ENCODE measurements at regions not wholly inside any gene's neighbourhood (a gene's known extent, or its start where the extent isn't known, plus 50 kb on each side); places are given as distances from the start of the nearest gene placed in this dataset.
A peak's percentile ranks its signal among the peaks of the same experiment; 100 is the strongest.
"Not testable (repeated sequence)": the region's sequence is repeated elsewhere in the genome, so short reads cannot be mapped to it uniquely, and the experiment has no call there.

GRCh38 chr12:68479261-68479895 is 131.3 kb upstream of the RAP1B start:
- peaks cover 50% of the 10 kb centered on the region for H3K4me1 Mint-ChIP-seq (ENCODE audit: low read depth)
- DNase-seq (ENCODE audit: low spot score): no peak
- peaks cover 12% of the 10 kb centered on the region for H3K36me3 Mint-ChIP-seq (ENCODE audit: low read depth)
- peaks cover 14% of the 10 kb centered on the region for H3K9me3 Mint-ChIP-seq
- no peak overlapping the region for H3K27ac Mint-ChIP-seq
- H3K4me3 Mint-ChIP-seq (ENCODE audit: low read depth): no peak overlapping the region
- H3K27me3 Mint-ChIP-seq (ENCODE audit: low read depth): no peaks in the 10 kb centered on the region
- intact Hi-C loops (cut with micrococcal nuclease): no loop called here

- intact Hi-C loops (cut with micrococcal nuclease): loop anchor here (2.0 to 10.0 kb wide), 6 partner anchors 77 to 365 kb away; partner anchors contain the start of gene NUP107
- Mint-ChIP-seq H3K4me3 (ENCODE audit: low read depth) (no peak overlapping the region), H3K27ac (no peak overlapping the region), H3K27me3 (ENCODE audit: low read depth) (no peaks in the 10 kb centered on the region), H3K36me3 (ENCODE audit: low read depth) (peaks cover 12% of the 10 kb centered on the region), H3K9me3 (peaks cover 14% of the 10 kb centered on the region), H3K4me1 (ENCODE audit: low read depth) (peaks cover 50% of the 10 kb centered on the region)
- DNase-seq (ENCODE audit: low spot score): no peak
Measured at GRCh38 chr12:68479896-68480291, 130.8 kb upstream of the RAP1B start.

- H3K4me3 Mint-ChIP-seq (ENCODE audit: low read depth): no peak overlapping the region
- H3K4me1 Mint-ChIP-seq (ENCODE audit: low read depth): peaks cover 50% of the 10 kb centered on the region
- intact Hi-C loops (cut with micrococcal nuclease): loop anchor here (2.0 to 10.0 kb wide), 6 partner anchors 77 to 366 kb away; partner anchors contain the start of gene NUP107
- H3K27ac Mint-ChIP-seq: peak overlapping the region; percentile 93
- H3K27me3 Mint-ChIP-seq (ENCODE audit: low read depth): no peaks in the 10 kb centered on the region
- no peak for DNase-seq (ENCODE audit: low spot score)
- peaks cover 12% of the 10 kb centered on the region for H3K36me3 Mint-ChIP-seq (ENCODE audit: low read depth)
- H3K9me3 Mint-ChIP-seq: peaks cover 14% of the 10 kb centered on the region
Measured at GRCh38 chr12:68480526-68480925, 130.2 kb upstream of the RAP1B start.

- H3K36me3 Mint-ChIP-seq (ENCODE audit: low read depth): peaks cover 12% of the 10 kb centered on the region
- peaks cover 50% of the 10 kb centered on the region for H3K4me1 Mint-ChIP-seq (ENCODE audit: low read depth)
- intact Hi-C loops (cut with micrococcal nuclease): loop anchor here (1.0 to 10.0 kb wide), 9 partner anchors 16 to 367 kb away; partner anchors contain the start of gene NUP107
- peaks cover 14% of the 10 kb centered on the region for H3K9me3 Mint-ChIP-seq
- H3K4me3 Mint-ChIP-seq (ENCODE audit: low read depth): peak overlapping the region; percentile 6
- no peaks in the 10 kb centered on the region for H3K27me3 Mint-ChIP-seq (ENCODE audit: low read depth)
- no peak for DNase-seq (ENCODE audit: low spot score)
- H3K27ac Mint-ChIP-seq: peak overlapping the region; percentile 93
Measured at GRCh38 chr12:68481181-68481941, 129.3 kb upstream of the RAP1B start.

GRCh38 chr12:68482014-68482413 is 128.7 kb upstream of the RAP1B start:
- intact Hi-C loops (cut with micrococcal nuclease): loop anchor here (5.0 to 10.0 kb wide), 3 partner anchors 75 to 367 kb away; no protein-coding TSS in a partner anchor
- peaks cover 47% of the 10 kb centered on the region for H3K4me1 Mint-ChIP-seq (ENCODE audit: low read depth)
- no peak for DNase-seq (ENCODE audit: low spot score)
- H3K36me3 Mint-ChIP-seq (ENCODE audit: low read depth): peaks cover 12% of the 10 kb centered on the region
- peak overlapping the region; percentile 93 for H3K27ac Mint-ChIP-seq
- no peaks in the 10 kb centered on the region for H3K27me3 Mint-ChIP-seq (ENCODE audit: low read depth)
- H3K4me3 Mint-ChIP-seq (ENCODE audit: low read depth): no peak overlapping the region
- H3K9me3 Mint-ChIP-seq: peaks cover 14% of the 10 kb centered on the region

- peaks cover 12% of the 10 kb centered on the region for H3K9me3 Mint-ChIP-seq
- DNase-seq (ENCODE audit: low spot score): peak; percentile 38
- peaks cover 42% of the 10 kb centered on the region for H3K4me1 Mint-ChIP-seq (ENCODE audit: low read depth)
- peak overlapping the region; percentile 9 for H3K4me3 Mint-ChIP-seq (ENCODE audit: low read depth)
- H3K27ac Mint-ChIP-seq: peak overlapping the region; percentile 93
- intact Hi-C loops (cut with micrococcal nuclease): loop anchor here (5.0 to 10.0 kb wide), 3 partner anchors 75 to 368 kb away; no protein-coding TSS in a partner anchor
- H3K36me3 Mint-ChIP-seq (ENCODE audit: low read depth): peaks cover 12% of the 10 kb centered on the region
- H3K27me3 Mint-ChIP-seq (ENCODE audit: low read depth): no peaks in the 10 kb centered on the region
Measured at GRCh38 chr12:68482660-68483059, 128.0 kb upstream of the RAP1B start.

GRCh38 chr12:68483592-68484383 is 126.9 kb upstream of the RAP1B start:
- peaks cover 9% of the 10 kb centered on the region for H3K9me3 Mint-ChIP-seq
- H3K4me3 Mint-ChIP-seq (ENCODE audit: low read depth): peak overlapping the region; percentile 9
- H3K36me3 Mint-ChIP-seq (ENCODE audit: low read depth): peaks cover 12% of the 10 kb centered on the region
- peaks cover 40% of the 10 kb centered on the region for H3K4me1 Mint-ChIP-seq (ENCODE audit: low read depth)
- peak overlapping the region; percentile 62 for H3K27ac Mint-ChIP-seq
- H3K27me3 Mint-ChIP-seq (ENCODE audit: low read depth): no peaks in the 10 kb centered on the region
- intact Hi-C loops (cut with micrococcal nuclease): loop anchor here (5.0 to 10.0 kb wide), 3 partner anchors 74 to 369 kb away; no protein-coding TSS in a partner anchor
- DNase-seq (ENCODE audit: low spot score): no peak

- not testable (repeated sequence) for H3K36me3 Mint-ChIP-seq (ENCODE audit: low read depth); H3K27me3 Mint-ChIP-seq (ENCODE audit: low read depth); DNase-seq (ENCODE audit: low spot score); H3K9me3 Mint-ChIP-seq; H3K4me3 Mint-ChIP-seq (ENCODE audit: low read depth); H3K27ac Mint-ChIP-seq
- peaks cover 36% of the 10 kb centered on the region for H3K4me1 Mint-ChIP-seq (ENCODE audit: low read depth)
- intact Hi-C loops (cut with micrococcal nuclease): loop anchor here (5.0 to 10.0 kb wide), 3 partner anchors 73 to 370 kb away; no protein-coding TSS in a partner anchor
Measured at GRCh38 chr12:68484578-68484977, 126.1 kb upstream of the RAP1B start.

- DNase-seq (ENCODE audit: low spot score); H3K27ac Mint-ChIP-seq; H3K9me3 Mint-ChIP-seq; H3K36me3 Mint-ChIP-seq (ENCODE audit: low read depth); H3K27me3 Mint-ChIP-seq (ENCODE audit: low read depth); H3K4me3 Mint-ChIP-seq (ENCODE audit: low read depth): not testable (repeated sequence)
- peaks cover 36% of the 10 kb centered on the region for H3K4me1 Mint-ChIP-seq (ENCODE audit: low read depth)
- intact Hi-C loops (cut with micrococcal nuclease): loop anchor here (10.0 kb wide), 1 partner anchor 372 kb away; no protein-coding TSS in a partner anchor
Measured at GRCh38 chr12:68486449-68486848, 124.2 kb upstream of the RAP1B start.

- peaks cover 24% of the 10 kb centered on the region for H3K4me1 Mint-ChIP-seq (ENCODE audit: low read depth)
- H3K36me3 Mint-ChIP-seq (ENCODE audit: low read depth): no peaks in the 10 kb centered on the region
- H3K4me3 Mint-ChIP-seq (ENCODE audit: low read depth): no peak overlapping the region
- DNase-seq (ENCODE audit: low spot score): no peak
- no peaks in the 10 kb centered on the region for H3K27me3 Mint-ChIP-seq (ENCODE audit: low read depth)
- H3K9me3 Mint-ChIP-seq: no peaks in the 10 kb centered on the region
- intact Hi-C loops (cut with micrococcal nuclease): loop anchor here (10.0 kb wide), 1 partner anchor 373 kb away; no protein-coding TSS in a partner anchor
- no peak overlapping the region for H3K27ac Mint-ChIP-seq
Measured at GRCh38 chr12:68487721-68488309, 122.9 kb upstream of the RAP1B start.

- Mint-ChIP-seq H3K36me3 (ENCODE audit: low read depth) (no peaks in the 10 kb centered on the region), H3K9me3 (no peaks in the 10 kb centered on the region), H3K4me1 (ENCODE audit: low read depth) (peaks cover 13% of the 10 kb centered on the region), H3K27ac (no peak overlapping the region), H3K4me3 (ENCODE audit: low read depth) (no peak overlapping the region), H3K27me3 (ENCODE audit: low read depth) (no peaks in the 10 kb centered on the region)
- no peak for DNase-seq (ENCODE audit: low spot score)
- intact Hi-C loops (cut with micrococcal nuclease): loop anchor here (10.0 kb wide), 1 partner anchor 374 kb away; no protein-coding TSS in a partner anchor
Measured at GRCh38 chr12:68489273-68489672, 121.4 kb upstream of the RAP1B start.

GRCh38 chr12:68490476-68490875 is 120.2 kb upstream of the RAP1B start:
- intact Hi-C loops (cut with micrococcal nuclease): no loop called here
- H3K4me3 Mint-ChIP-seq (ENCODE audit: low read depth): no peak overlapping the region

More at GRCh38 chr12:68490476-68490875, 120.2 kb upstream of the RAP1B start:
- no peaks in the 10 kb centered on the region for H3K36me3 Mint-ChIP-seq (ENCODE audit: low read depth)
- H3K27ac Mint-ChIP-seq: no peak overlapping the region
- no peaks in the 10 kb centered on the region for H3K27me3 Mint-ChIP-seq (ENCODE audit: low read depth)
- peaks cover 15% of the 10 kb centered on the region for H3K4me1 Mint-ChIP-seq (ENCODE audit: low read depth)
- no peaks in the 10 kb centered on the region for H3K9me3 Mint-ChIP-seq
- no peak for DNase-seq (ENCODE audit: low spot score)
